ENCODE measurements at regions not wholly inside any gene's neighbourhood (a gene's known extent, or its start where the extent isn't known, plus 50 kb on each side); places are given as distances from the start of the nearest gene placed in this dataset.

GRCh38 chr2:19292007-19292406, 66.4 kb downstream of the OSR1 start:
- no peak for TF ChIP-seq CTCF (IDR thresholded peaks at IDR 0.05; ENCODE audit: insufficient read depth, low read depth, low read length)
- no peak for DNase-seq (ENCODE audit: low read depth)
- POLR2A ChIA-PET, result no interaction called here
- Histone ChIP-seq H3K36me3 (ENCODE audit: control insufficient read depth, insufficient read depth, low read length) (no peaks in the 10 kb centered on the region), H3K27me3 (ENCODE audit: control insufficient read depth, insufficient read depth, low read length) (no peaks in the 10 kb centered on the region), H3K4me3 (ENCODE audit: low read depth, low read length) (no peak overlapping the region)
- CTCF ChIA-PET, result no interaction called here

GRCh38 chr2:19288291-19288690, 70.1 kb downstream of the OSR1 start:
- CTCF ChIA-PET, result no interaction called here
- no peak for DNase-seq (ENCODE audit: low read depth)
- no peak for TF ChIP-seq CTCF (IDR thresholded peaks at IDR 0.05; ENCODE audit: insufficient read depth, low read depth, low read length)
- Histone ChIP-seq H3K4me3 (ENCODE audit: low read depth, low read length) (no peak overlapping the region), H3K27me3 (ENCODE audit: control insufficient read depth, insufficient read depth, low read length) (no peaks in the 10 kb centered on the region), H3K36me3 (ENCODE audit: control insufficient read depth, insufficient read depth, low read length) (no peaks in the 10 kb centered on the region)
- POLR2A ChIA-PET, result no interaction called here

GRCh38 chr2:19287324-19287723, 71.1 kb downstream of the OSR1 start:
- no peaks in the 10 kb centered on the region for H3K27me3 ChIP-seq (ENCODE audit: control insufficient read depth, insufficient read depth, low read length)
- ChIA-PET CTCF (no interaction called here), POLR2A (no interaction called here)
- no peak overlapping the region for H3K4me3 ChIP-seq (ENCODE audit: low read depth, low read length)
- no peak for TF ChIP-seq CTCF (IDR thresholded peaks at IDR 0.05; ENCODE audit: insufficient read depth, low read depth, low read length)
- DNase-seq (ENCODE audit: low read depth), result peak; percentile 19
- H3K36me3 ChIP-seq (ENCODE audit: control insufficient read depth, insufficient read depth, low read length), result no peaks in the 10 kb centered on the region

DNA sequence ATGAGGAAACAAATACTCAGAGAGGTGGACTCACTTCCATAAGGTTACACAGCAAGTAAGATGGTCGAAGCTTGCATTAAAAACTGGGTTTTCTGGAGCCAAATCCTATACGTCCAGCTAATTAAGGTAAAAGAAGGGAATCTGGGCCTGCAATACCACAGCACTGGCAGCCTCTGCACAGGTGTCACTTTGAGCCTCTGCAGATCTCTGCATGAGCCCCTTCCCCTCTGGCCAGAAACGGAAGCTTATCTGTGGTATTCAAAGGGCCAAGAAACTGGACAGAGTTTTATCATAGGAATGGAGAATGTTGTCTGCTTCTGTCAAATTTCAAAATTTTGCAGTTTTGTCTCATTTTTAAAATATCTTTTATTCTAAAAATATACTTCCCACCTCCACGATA, 76.1 kb downstream of the OSR1 start:
- CTCF ChIA-PET, result interaction anchor here (1.4 kb wide), 1 partner anchor 12 kb away, joined by 4 read pairs; no protein-coding TSS in a partner anchor
- no peak for TF ChIP-seq CTCF (IDR thresholded peaks at IDR 0.05; ENCODE audit: insufficient read depth, low read depth, low read length)

DNA sequence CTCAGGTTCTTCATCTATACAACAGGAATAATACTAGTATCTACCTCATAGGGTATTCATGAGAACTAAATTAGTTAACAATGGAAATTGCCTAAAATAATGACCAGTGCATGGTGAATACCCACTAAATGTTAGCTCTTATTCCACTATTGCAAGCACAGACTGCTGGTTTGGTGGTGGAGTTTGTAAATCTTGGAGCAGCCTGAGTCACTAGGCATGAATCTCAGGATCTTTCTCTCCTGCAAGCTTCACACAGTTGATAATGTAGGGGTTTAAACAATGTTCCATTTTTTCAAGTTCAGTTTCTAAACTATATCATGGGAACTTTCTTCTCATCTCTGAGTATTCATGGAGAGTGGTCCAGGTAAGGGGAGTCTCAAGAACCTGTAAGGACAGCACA, 84.0 kb downstream of the OSR1 start:
- TF ChIP-seq CTCF (IDR thresholded peaks at IDR 0.05; ENCODE audit: insufficient read depth, low read depth, low read length), result no peak
- Histone ChIP-seq H3K4me3 (ENCODE audit: low read depth, low read length) (no peak overlapping the region), H3K36me3 (ENCODE audit: control insufficient read depth, insufficient read depth, low read length) (no peaks in the 10 kb centered on the region), H3K27me3 (ENCODE audit: control insufficient read depth, insufficient read depth, low read length) (no peaks in the 10 kb centered on the region)
- CTCF ChIA-PET, result no interaction called here
- POLR2A ChIA-PET, result no interaction called here
- DNase-seq (ENCODE audit: low read depth), result no peak

More for the DNA sequence above, 76.1 kb downstream of the OSR1 start:
- POLR2A ChIA-PET, result no interaction called here
- DNase-seq (ENCODE audit: low read depth), result no peak
- Histone ChIP-seq H3K36me3 (ENCODE audit: control insufficient read depth, insufficient read depth, low read length) (no peaks in the 10 kb centered on the region), H3K27me3 (ENCODE audit: control insufficient read depth, insufficient read depth, low read length) (no peaks in the 10 kb centered on the region), H3K4me3 (ENCODE audit: low read depth, low read length) (no peak overlapping the region)

All from BJ (cell line).